Bronchial epithelial cell (primary cell): ENCODE measurements at regions not wholly inside any gene's neighbourhood (a gene's known extent, or its start where the extent isn't known, plus 50 kb on each side); places are given as distances from the start of the nearest gene placed in this dataset.

Experiments
- DNase-seq: peaks from one replicate; pipeline ENCODE4 v3.0.0-alpha.2; 2010; ENCODE audit warnings: low read depth
- FAIRE-seq: peaks from 2 replicates; lab custom pipeline; 2011; peaks lifted over from hg19 to GRCh38; lab: Jason Lieb, UNC
- H3K27me3 ChIP-seq: 2 replicates; pipeline ENCODE4 v1.5.1; 2011; ENCODE audit warnings: low read length; ENCODE audit not compliant: control insufficient read depth, insufficient read depth
- H3K36me3 ChIP-seq: 2 replicates; pipeline ENCODE4 v1.5.1; 2011; ENCODE audit warnings: low read length; ENCODE audit not compliant: control insufficient read depth, insufficient read depth
- H3K4me3 ChIP-seq: 2 replicates; pipeline ENCODE4 v1.5.1; 2011; ENCODE audit warnings: mild to moderate bottlenecking, low read depth, low read length, control low read depth
- TF ChIP-seq, protein P1 (sequence below): IDR thresholded peaks from 2 replicates; pipeline ENCODE4 v1.5.1; 2011; ENCODE audit warnings: mild to moderate bottlenecking, moderate library complexity, low read length, control low read depth, inconsistent platforms; ENCODE audit not compliant: insufficient read depth, severe bottlenecking

DNA sequence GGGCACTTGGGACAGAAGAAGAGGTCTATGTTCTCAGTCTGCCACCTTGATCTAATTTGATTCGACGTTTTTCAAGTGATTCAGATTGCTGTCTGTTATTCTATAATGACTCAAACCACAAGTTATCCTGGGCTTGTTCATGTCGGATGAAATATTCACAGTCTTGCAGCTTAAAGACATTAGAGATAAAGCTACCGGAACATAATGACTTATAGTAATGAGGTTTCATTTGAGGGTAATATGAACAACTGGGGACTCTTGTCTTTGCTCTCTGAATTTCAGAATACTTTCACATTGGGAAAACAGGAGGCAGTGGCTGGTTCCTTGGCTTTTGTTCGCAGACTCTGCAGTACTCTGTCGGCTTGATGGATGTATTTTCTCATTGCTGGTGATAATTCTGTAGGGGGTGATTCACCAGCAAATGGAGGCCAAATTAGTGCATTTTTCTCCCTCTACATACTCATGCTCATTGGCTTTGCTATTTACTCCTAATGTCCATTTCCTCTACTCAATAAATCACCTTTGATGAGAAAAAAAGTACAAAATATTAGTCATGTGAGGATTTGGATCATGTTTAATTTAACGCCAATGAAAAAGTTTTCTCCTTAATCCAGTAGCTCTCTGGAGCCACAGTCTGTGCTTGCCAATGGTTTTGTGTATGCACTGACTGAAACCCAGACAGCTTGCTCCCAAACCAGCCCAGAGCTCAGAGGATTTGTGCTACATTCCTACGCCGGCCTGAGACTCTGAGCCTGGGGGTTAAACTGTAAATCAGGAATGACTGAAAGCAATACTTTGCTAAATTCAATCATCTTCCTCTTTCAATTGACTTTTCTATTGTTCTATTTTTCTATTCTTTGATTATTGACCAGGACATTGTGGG, 154.7 kb upstream of the ANKH start:
- DNase-seq: peak; percentile 29
- Histone ChIP-seq H3K27me3 (no peaks in the 10 kb centered on the region), H3K36me3 (no peaks in the 10 kb centered on the region), H3K4me3 (no peak overlapping the region)
- TF ChIP-seq, protein P1, sequence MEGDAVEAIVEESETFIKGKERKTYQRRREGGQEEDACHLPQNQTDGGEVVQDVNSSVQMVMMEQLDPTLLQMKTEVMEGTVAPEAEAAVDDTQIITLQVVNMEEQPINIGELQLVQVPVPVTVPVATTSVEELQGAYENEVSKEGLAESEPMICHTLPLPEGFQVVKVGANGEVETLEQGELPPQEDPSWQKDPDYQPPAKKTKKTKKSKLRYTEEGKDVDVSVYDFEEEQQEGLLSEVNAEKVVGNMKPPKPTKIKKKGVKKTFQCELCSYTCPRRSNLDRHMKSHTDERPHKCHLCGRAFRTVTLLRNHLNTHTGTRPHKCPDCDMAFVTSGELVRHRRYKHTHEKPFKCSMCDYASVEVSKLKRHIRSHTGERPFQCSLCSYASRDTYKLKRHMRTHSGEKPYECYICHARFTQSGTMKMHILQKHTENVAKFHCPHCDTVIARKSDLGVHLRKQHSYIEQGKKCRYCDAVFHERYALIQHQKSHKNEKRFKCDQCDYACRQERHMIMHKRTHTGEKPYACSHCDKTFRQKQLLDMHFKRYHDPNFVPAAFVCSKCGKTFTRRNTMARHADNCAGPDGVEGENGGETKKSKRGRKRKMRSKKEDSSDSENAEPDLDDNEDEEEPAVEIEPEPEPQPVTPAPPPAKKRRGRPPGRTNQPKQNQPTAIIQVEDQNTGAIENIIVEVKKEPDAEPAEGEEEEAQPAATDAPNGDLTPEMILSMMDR: no peak
- no peak for FAIRE-seq

DNA sequence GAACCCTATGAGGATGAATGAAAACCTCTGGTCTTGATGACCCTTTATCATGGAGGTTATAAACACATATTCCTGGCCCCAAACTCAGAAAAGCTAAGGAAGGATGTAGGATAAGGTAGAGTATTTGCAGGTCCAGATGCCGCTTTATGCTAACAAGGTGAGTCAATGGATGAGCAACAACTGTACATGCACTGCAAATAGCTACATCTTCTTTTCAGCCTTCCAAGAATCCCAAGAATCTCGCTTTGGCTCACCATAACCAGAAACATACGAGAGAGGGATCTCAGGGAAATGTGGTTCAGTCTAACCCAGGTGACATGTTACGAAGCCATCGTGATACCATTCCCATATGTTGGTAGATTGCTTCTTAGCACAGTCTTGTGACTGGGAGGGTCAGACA, 152.3 kb upstream of the ANKH start:
- Histone ChIP-seq H3K36me3 (no peaks in the 10 kb centered on the region), H3K4me3 (no peak overlapping the region), H3K27me3 (no peaks in the 10 kb centered on the region)
- peak; percentile 48 for DNase-seq
- FAIRE-seq: no peak
- TF ChIP-seq, protein P1: no peak

DNA sequence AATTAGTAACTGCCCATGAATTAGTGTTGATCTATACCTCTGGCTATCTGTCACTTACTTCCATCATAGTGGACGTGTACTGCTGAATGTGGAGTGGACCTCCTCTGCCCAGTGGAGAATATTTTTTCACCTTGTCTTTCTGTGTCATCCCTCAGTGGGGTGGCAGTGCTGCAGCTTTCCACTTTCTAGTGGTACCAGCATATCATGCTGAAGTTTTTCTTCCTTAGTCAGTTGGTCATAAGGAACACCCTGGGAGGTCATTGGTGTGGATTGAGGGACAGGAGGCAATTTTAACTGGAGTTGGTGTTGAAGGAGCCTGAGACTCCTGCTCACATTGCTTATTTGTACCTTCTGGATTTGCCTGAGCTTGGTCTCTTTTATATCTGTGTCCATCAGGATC, 151.7 kb upstream of the ANKH start:
- FAIRE-seq (no peak), DNase-seq (no peak)
- Histone ChIP-seq H3K4me3 (no peak overlapping the region), H3K36me3 (no peaks in the 10 kb centered on the region), H3K27me3 (no peaks in the 10 kb centered on the region)
- TF ChIP-seq, protein P1: no peak

DNA sequence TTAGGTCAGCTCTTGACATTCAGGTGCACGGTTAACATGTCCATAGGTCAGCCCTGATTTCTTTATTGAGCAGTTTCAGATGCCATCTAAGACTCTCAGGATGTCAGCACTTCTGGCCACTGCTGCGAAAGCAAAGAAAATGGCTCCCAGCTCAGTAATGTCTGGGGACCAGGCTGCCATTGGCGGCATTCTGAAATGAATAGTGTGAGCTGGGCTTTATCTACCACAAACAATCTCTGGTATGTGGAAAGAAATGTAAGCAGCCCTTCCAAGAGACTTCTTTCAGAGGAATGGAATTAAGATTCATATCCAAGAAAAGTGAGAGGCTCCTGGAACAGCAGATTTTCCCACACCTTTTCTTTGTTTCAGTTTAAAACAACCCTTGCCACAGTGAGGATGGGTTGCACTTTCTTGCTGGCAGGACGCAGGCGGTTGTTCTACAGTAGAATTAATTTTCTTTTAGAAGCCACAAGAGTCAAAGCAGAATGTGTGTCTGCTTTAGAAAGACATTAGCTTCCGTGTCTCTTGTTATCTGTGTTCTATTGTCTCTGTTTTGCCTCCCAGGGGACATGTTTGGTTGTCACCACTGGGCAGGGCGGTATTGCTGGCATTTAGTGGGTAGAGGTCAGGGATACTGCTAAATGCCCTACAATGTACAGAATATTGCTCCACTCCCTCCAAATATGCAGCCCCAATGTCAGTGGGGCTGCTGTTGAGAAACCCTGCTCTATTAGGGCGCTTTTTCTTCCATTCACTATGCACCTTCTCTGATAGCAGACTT, 149.9 kb upstream of the ANKH start:
- FAIRE-seq (no peak), DNase-seq (no peak)
- no peak overlapping the region for H3K4me3 ChIP-seq
- H3K36me3 ChIP-seq: no peaks in the 10 kb centered on the region
- H3K27me3 ChIP-seq: no peaks in the 10 kb centered on the region
- TF ChIP-seq, protein P1: no peak

DNA sequence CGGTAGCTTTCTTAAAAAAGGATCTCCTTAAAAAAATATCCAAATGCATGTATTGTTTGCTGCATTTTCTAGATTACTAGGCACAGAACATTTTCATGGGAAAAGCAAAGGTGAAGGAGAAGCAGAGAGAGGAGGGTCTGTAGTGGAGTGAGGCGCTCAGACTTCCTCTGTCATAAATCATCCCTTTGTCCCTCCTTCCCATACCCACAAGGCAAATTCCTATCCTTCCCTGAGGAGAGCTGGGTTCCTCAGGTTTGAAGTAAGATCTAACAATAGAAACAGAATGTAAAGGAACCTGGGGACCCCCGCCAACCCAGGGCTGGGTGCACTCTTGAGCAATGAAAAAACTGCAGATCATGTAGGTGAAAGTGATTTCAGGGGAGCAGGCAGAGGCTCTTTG, 149.2 kb upstream of the ANKH start:
- DNase-seq: no peak
- no peak for FAIRE-seq
- TF ChIP-seq, protein P1: no peak
- H3K36me3 ChIP-seq: no peaks in the 10 kb centered on the region
- no peak overlapping the region for H3K4me3 ChIP-seq
- no peaks in the 10 kb centered on the region for H3K27me3 ChIP-seq
